Right lobe of liver (tissue), 4 donors: ENCODE measurements at regions not wholly inside any gene's neighbourhood (a gene's known extent, or its start where the extent isn't known, plus 50 kb on each side); places are given as distances from the start of the nearest gene placed in this dataset.

Experiments used
- CTCF ChIP-seq, 4 donors: fragments of 200-600 bp in 3 of 4; fragments of 450-650 bp in 1 of 4; IDR thresholded peaks; one replicate each; pipeline versions ENCODE4 v1.5.1 to v1.8.0; 2016 to 2022; ENCODE audit warnings: antibody characterized with exemption in 4 of 4, mild to moderate bottlenecking in 2 of 4
- POLR2A ChIP-seq: fragments of 450-650 bp; IDR thresholded peaks from one replicate; pipeline ENCODE4 v1.6.1; 2017; ENCODE audit warnings: antibody characterized with exemption, mild to moderate bottlenecking
- donor health status: DM: no; HTN: no; CAD: no.
- donor health status: DM: no; HTN: no; CAD: no.
- donor health status: DM: no; HTN: yes; CAD: no.

DNA sequence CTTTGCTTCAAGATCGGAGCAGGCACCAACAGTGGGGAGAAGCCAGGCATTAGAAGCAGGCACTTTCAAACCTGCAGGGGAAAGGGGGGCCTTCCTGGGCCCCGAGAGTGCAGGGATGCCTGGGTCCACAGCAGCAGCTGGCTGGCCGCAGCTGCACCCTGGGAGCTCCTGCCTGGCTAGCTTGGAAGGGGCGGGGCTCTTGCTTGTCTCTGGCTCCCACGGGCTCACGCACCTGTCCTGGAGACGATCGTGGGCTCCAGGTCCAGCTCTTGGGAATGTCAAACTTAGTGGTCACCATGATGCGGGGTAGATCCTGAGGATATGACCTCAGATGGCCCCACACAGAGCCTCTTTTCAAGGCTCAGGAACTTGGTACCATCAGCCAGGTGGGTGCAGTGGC is 1673.2 kb downstream of the LRRC4C start:
- TF ChIP-seq CTCF (IDR thresholded peaks at IDR 0.05) = no peak
- no peak for TF ChIP-seq POLR2A
